AG09319 (cell line): ENCODE measurements at regions not wholly inside any gene's neighbourhood (a gene's known extent, or its start where the extent isn't known, plus 50 kb on each side); places are given as distances from the start of the nearest gene placed in this dataset.
"Not testable (repeated sequence)": the region's sequence is repeated elsewhere in the genome, so short reads cannot be mapped to it uniquely, and the experiment has no call there.

ENCODE experiments used
- DNase-seq: peaks from one replicate; pipeline ENCODE4 v3.0.0-alpha.2; 2010; ENCODE audit warnings: low read depth; ENCODE audit errors: extremely low read depth
- CTCF ChIP-seq: IDR thresholded peaks from 2 replicates; pipeline ENCODE4 v1.5.1; 2011; ENCODE audit warnings: low read depth, mild to moderate bottlenecking, inconsistent platforms, low read length, moderate library complexity

- TF ChIP-seq CTCF, result no peak
- DNase-seq, result no peak
These were observed 1660.3 kb upstream of the PCDH10 start for GRCh38 chr4:131488772-131489171.

- not testable (repeated sequence) for DNase-seq
These were observed 1652.9 kb upstream of the PCDH10 start for GRCh38 chr4:131496211-131496610.

GRCh38 chr4:131499141-131499873, 1649.8 kb upstream of the PCDH10 start:
- DNase-seq, result no peak
- no peak for TF ChIP-seq CTCF

GRCh38 chr4:131509521-131509920, 1639.6 kb upstream of the PCDH10 start:
- no peak for TF ChIP-seq CTCF
- no peak for DNase-seq

- TF ChIP-seq CTCF, result no peak
- DNase-seq, result no peak
These were observed 1622.4 kb upstream of the PCDH10 start for GRCh38 chr4:131526686-131527085.

- no peak for DNase-seq
These were observed 1618.0 kb upstream of the PCDH10 start for GRCh38 chr4:131531087-131531486.

GRCh38 chr4:131534944-131535645, 1614.0 kb upstream of the PCDH10 start:
- TF ChIP-seq CTCF, result no peak
- DNase-seq, result no peak

More at GRCh38 chr4:131531087-131531486, 1618.0 kb upstream of the PCDH10 start:
- TF ChIP-seq CTCF, result no peak
